Neural cell (in vitro differentiated cells): ENCODE measurements at regions not wholly inside any gene's neighbourhood (a gene's known extent, or its start where the extent isn't known, plus 50 kb on each side); places are given as distances from the start of the nearest gene placed in this dataset.

Source experiments
- H2AFZ ChIP-seq: fragments of 200-600, 300-800 bp; sonication (generic), shearing (Covaris generic); 2 replicates; pipeline ENCODE4 v1.6.0; 2014; ENCODE audit warnings: low read depth, mild to moderate bottlenecking, antibody characterized with exemption, low read length, moderate library complexity
- H3F3A ChIP-seq: fragments of 200-600 bp; shearing (Covaris generic); 2 replicates; pipeline ENCODE4 v1.6.1; 2016; ENCODE audit warnings: mild to moderate bottlenecking, moderate library complexity, mixed read lengths, antibody characterized with exemption, low read length; ENCODE audit not compliant: insufficient read depth, poor library complexity, severe bottlenecking
- H3K27ac ChIP-seq: fragments of 200-600, 300-800 bp; sonication (generic), shearing (Covaris generic); 2 replicates; pipeline ENCODE4 v1.5.1; 2014; ENCODE audit warnings: mild to moderate bottlenecking, low read length, moderate library complexity
- H3K27me3 ChIP-seq: fragments of 300-800, 200-600 bp; sonication (generic), shearing (Covaris generic); 2 replicates; pipeline ENCODE4 v1.6.0; 2014; ENCODE audit warnings: mild to moderate bottlenecking, low read depth, low read length, moderate library complexity; ENCODE audit not compliant: insufficient read depth
- H3K36me3 ChIP-seq: fragments of 300-800, 200-600 bp; sonication (generic), shearing (Covaris generic); 2 replicates; pipeline ENCODE4 v1.5.1; 2014; ENCODE audit warnings: mild to moderate bottlenecking, antibody characterized with exemption, low read length, moderate library complexity; ENCODE audit not compliant: insufficient read depth
- H3K4me2 ChIP-seq: fragments of 300-800, 200-600 bp; sonication (generic), shearing (Covaris generic); 2 replicates; pipeline ENCODE4 v1.6.0; 2014; ENCODE audit warnings: mild to moderate bottlenecking, low read length
- H3K4me3 ChIP-seq: fragments of 300-800, 200-600 bp; sonication (generic), shearing (Covaris generic); 2 replicates; pipeline ENCODE4 v1.5.1; 2014; ENCODE audit warnings: mild to moderate bottlenecking, low read length, moderate library complexity
- H3K79me2 ChIP-seq: fragments of 200-600 bp; shearing (Covaris generic); replicated peaks from 2 replicates; pipeline ENCODE4 v1.6.0; 2014; ENCODE audit warnings: mild to moderate bottlenecking, low read length, moderate library complexity; ENCODE audit not compliant: insufficient read depth
- H3K9ac ChIP-seq: fragments of 300-800, 200-600 bp; sonication (generic), shearing (Covaris generic); 2 replicates; pipeline ENCODE4 v1.6.1; 2016; ENCODE audit warnings: mild to moderate bottlenecking, low read length, mixed read lengths
- H3K9me2 ChIP-seq: fragments of 200-600 bp; shearing (Covaris generic); 2 replicates; pipeline ENCODE4 v1.6.1; 2016; ENCODE audit warnings: mild to moderate bottlenecking, low read length, mixed read lengths; ENCODE audit not compliant: insufficient read depth
- H3K9me3 ChIP-seq: fragments of 200-600, 300-800 bp; sonication (generic), shearing (Covaris generic); 2 replicates; pipeline ENCODE4 v1.6.1; 2016; ENCODE audit warnings: mild to moderate bottlenecking, mixed run types, low read length, moderate library complexity, mixed read lengths
- H4K20me1 ChIP-seq: fragments of 200-600 bp; shearing (Covaris generic); 2 replicates; pipeline ENCODE4 v1.6.1; 2016; ENCODE audit warnings: mild to moderate bottlenecking, mixed run types; ENCODE audit not compliant: insufficient read depth
- CTCF ChIP-seq: fragments of 450-650 bp; IDR thresholded peaks from 2 replicates; pipeline ENCODE4 v1.5.1; 2014; ENCODE audit warnings: antibody characterized with exemption, mild to moderate bottlenecking, moderate library complexity; ENCODE audit not compliant: poor library complexity, severe bottlenecking
- EP300 ChIP-seq: fragments of 450-650 bp; conservative IDR thresholded peaks from 2 replicates; pipeline ENCODE4 v1.6.1; 2014; ENCODE audit warnings: antibody characterized with exemption, mild to moderate bottlenecking, moderate library complexity; ENCODE audit not compliant: poor library complexity, severe bottlenecking
- EZH2 ChIP-seq: fragments of 200-600, 300-800 bp; shearing (Covaris generic), sonication (generic); IDR thresholded peaks from 2 replicates; pipeline ENCODE4 v1.6.1; 2014; ENCODE audit warnings: antibody characterized with exemption, low read length, borderline replicate concordance, mild to moderate bottlenecking; ENCODE audit not compliant: insufficient read depth, poor library complexity, severe bottlenecking
- MXI1 ChIP-seq: fragments of 450-650 bp; conservative IDR thresholded peaks from 2 replicates; pipeline ENCODE4 v1.6.1; 2014; ENCODE audit warnings: antibody characterized with exemption, mild to moderate bottlenecking; ENCODE audit not compliant: poor library complexity, severe bottlenecking
- POLR2AphosphoS5 ChIP-seq: IDR thresholded peaks from 2 replicates; pipeline ENCODE4 v1.6.1; 2012
- RAD21 ChIP-seq: fragments of 450-650 bp; conservative IDR thresholded peaks from 2 replicates; pipeline ENCODE4 v1.6.1; 2014; ENCODE audit warnings: antibody characterized with exemption, mild to moderate bottlenecking, moderate library complexity
- REST ChIP-seq: IDR thresholded peaks from 2 replicates; pipeline ENCODE4 v1.6.1; 2012; ENCODE audit warnings: borderline replicate concordance
- SMC3 ChIP-seq: fragments of 450-650 bp; conservative IDR thresholded peaks from 2 replicates; pipeline ENCODE4 v1.6.1; 2014; ENCODE audit warnings: antibody characterized with exemption, mild to moderate bottlenecking, moderate library complexity; ENCODE audit not compliant: poor library complexity
- TAF1 ChIP-seq: IDR thresholded peaks from 2 replicates; pipeline ENCODE4 v1.6.1; 2012; ENCODE audit warnings: low read depth

- Histone ChIP-seq H3K27me3 (no peaks in the 10 kb centered on the region), H2AFZ (no peak overlapping the region), H3K4me3 (no peak overlapping the region), H3K9ac (no peak overlapping the region), H3F3A (no peaks in the 10 kb centered on the region), H3K9me2 (no peaks in the 10 kb centered on the region), H3K79me2 (no peaks in the 10 kb centered on the region), H3K27ac (no peak overlapping the region), H4K20me1 (no peaks in the 10 kb centered on the region), H3K36me3 (no peaks in the 10 kb centered on the region), H3K9me3 (peaks cover 3% of the 10 kb centered on the region), H3K4me2 (no peak overlapping the region)
- TF ChIP-seq SMC3 = no peak
- no peak for TF ChIP-seq TAF1
- no peak for TF ChIP-seq CTCF
- no peak for TF ChIP-seq RAD21
- TF ChIP-seq MXI1 = no peak
- TF ChIP-seq REST = no peak
- TF ChIP-seq EP300 = no peak
- TF ChIP-seq POLR2AphosphoS5 = no peak
- TF ChIP-seq EZH2 = no peak
These were observed 122.0 kb downstream of the PRLHR start for GRCh38 chr10:118473305-118473960.

GRCh38 chr10:118472415-118473304 lies 122.8 kb downstream of the PRLHR start:
- no peaks in the 10 kb centered on the region for H3F3A ChIP-seq
- no peak overlapping the region for H3K9ac ChIP-seq
- no peaks in the 10 kb centered on the region for H4K20me1 ChIP-seq
- no peak overlapping the region for H3K4me2 ChIP-seq
- no peak overlapping the region for H2AFZ ChIP-seq
- H3K27ac ChIP-seq = no peak overlapping the region
- no peaks in the 10 kb centered on the region for H3K27me3 ChIP-seq
- peaks cover 3% of the 10 kb centered on the region for H3K9me3 ChIP-seq
- H3K36me3 ChIP-seq = no peaks in the 10 kb centered on the region
- no peaks in the 10 kb centered on the region for H3K79me2 ChIP-seq
- H3K4me3 ChIP-seq = no peak overlapping the region
- no peaks in the 10 kb centered on the region for H3K9me2 ChIP-seq
- TF ChIP-seq RAD21 (no peak), MXI1 (no peak), CTCF (no peak), EZH2 (no peak), REST (no peak), SMC3 (no peak), TAF1 (no peak), EP300 (no peak), POLR2AphosphoS5 (no peak)
